ENCODE measurements at regions not wholly inside any gene's neighbourhood (a gene's known extent, or its start where the extent isn't known, plus 50 kb on each side); places are given as distances from the start of the nearest gene placed in this dataset. TPM values are rescaled to one million over a fixed set of nuclear protein-coding genes. Genes with fewer than 3 reads are reported as not detected.

DNA sequence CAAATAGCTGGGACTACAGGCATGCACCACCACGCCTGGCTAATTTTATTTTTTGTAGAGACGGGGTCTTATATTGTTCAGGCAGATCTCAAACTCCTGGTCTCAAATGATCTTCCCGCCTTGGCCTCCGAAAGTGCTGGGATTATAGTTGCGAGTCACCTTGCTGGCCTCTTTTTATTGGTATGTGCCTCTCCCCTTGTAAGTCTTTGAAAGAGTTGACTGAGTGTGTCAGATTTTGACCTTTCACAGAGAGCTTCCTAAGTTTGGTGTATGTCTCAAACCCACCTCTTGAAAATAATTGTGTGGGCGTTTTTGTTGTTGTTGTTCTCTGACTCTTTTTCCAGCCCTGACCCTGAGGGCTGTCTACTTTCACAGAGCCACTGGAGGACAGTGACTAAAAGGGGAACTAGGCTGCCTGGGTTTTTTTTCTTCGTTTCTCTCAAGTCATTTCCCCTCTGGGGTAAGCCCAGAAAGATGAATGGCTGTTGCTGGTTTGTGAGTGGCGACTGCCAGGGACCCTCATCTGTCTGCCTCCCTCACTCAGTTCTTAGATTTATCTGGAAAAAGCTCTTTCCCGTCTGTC is 262.8 kb downstream of the ZEB1 start:
- DNase-seq: no peak

DNA sequence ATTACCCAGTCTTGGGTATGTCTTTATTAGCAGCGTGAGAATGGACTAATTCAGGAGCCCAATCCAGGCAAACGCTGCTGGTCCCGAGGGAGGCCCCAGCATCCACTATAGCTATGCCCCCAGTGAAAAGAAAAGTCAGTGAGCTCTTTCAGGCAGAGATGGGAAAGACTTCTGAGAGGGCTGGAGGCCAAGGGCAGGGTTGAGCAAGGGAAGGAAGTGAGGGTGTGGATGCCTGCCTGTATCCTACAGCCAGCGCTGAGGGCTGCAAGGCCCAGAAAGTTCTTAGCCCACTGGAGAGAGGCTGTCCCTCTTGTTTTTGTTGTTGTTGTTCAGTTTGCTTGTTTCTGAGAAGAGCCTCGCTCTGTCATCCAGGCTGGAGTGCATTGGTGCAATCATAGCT is 261.6 kb downstream of the ZEB1 start:
- no peak for DNase-seq

Small RNA genes lying in the stretch of these regions (small RNA-seq; reads per million reads assigned to genes)
- not detected for gene AL161935.2 (ENCODE audit: low replicate concordance)

All from tongue (tissue), 2 donors.